ENCODE measurements at regions not wholly inside any gene's neighbourhood (a gene's known extent, or its start where the extent isn't known, plus 50 kb on each side); places are given as distances from the start of the nearest gene placed in this dataset.
"Not testable (repeated sequence)": the region's sequence is repeated elsewhere in the genome, so short reads cannot be mapped to it uniquely, and the experiment has no call there.

- Mint-ChIP-seq H3K9me3 (no peaks in the 10 kb centered on the region), H3K27ac (no peak overlapping the region), H3K27me3 (no peaks in the 10 kb centered on the region), H3K4me3 (no peak overlapping the region), H3K36me3 (ENCODE audit: low read depth) (no peaks in the 10 kb centered on the region), H3K4me1 (no peaks in the 10 kb centered on the region)
- intact Hi-C loops (cut with micrococcal nuclease), result no loop called here
- DNase-seq, result no peak
Measured at GRCh38 chr9:22815246-22815645, 368.6 kb downstream of the DMRTA1 start.

GRCh38 chr9:22817181-22817580 lies 370.6 kb downstream of the DMRTA1 start:
- Mint-ChIP-seq H3K27ac (no peak overlapping the region), H3K4me3 (no peak overlapping the region), H3K4me1 (no peaks in the 10 kb centered on the region), H3K9me3 (peaks cover 7% of the 10 kb centered on the region), H3K27me3 (no peaks in the 10 kb centered on the region), H3K36me3 (ENCODE audit: low read depth) (no peaks in the 10 kb centered on the region)
- no peak for DNase-seq
- intact Hi-C loops (cut with micrococcal nuclease), result no loop called here

DNA sequence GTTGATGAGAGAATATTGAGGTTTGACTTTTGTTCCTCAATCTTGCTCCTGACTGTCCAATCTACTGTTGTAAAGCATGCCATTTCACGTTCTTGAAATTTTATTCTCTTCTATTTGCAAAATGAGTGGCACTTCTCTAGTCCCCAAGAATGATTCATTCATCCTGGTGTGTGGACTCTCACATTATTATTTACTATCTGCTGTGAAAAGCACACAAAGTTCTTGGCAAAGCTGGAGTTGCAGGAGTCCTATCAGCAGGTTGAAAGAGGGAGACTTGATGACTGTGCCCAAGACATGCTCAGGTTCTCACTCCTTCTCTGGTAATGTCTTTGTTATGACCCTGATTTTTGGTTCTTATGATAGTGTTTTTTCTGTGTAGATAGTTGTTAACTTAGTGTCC lies 382.6 kb downstream of the DMRTA1 start:
- H3K36me3 Mint-ChIP-seq (ENCODE audit: low read depth), result no peaks in the 10 kb centered on the region
- peaks cover 4% of the 10 kb centered on the region for H3K9me3 Mint-ChIP-seq
- H3K4me3 Mint-ChIP-seq, result no peak overlapping the region
- no peaks in the 10 kb centered on the region for H3K27me3 Mint-ChIP-seq
- DNase-seq, result no peak
- H3K27ac Mint-ChIP-seq, result no peak overlapping the region
- no peaks in the 10 kb centered on the region for H3K4me1 Mint-ChIP-seq
- intact Hi-C loops (cut with micrococcal nuclease), result no loop called here

- no peaks in the 10 kb centered on the region for H3K36me3 Mint-ChIP-seq (ENCODE audit: low read depth)
- H3K4me3 Mint-ChIP-seq, result no peak overlapping the region
- DNase-seq, result no peak
- H3K4me1 Mint-ChIP-seq, result no peaks in the 10 kb centered on the region
- no peaks in the 10 kb centered on the region for H3K9me3 Mint-ChIP-seq
- no peaks in the 10 kb centered on the region for H3K27me3 Mint-ChIP-seq
- no peak overlapping the region for H3K27ac Mint-ChIP-seq
- intact Hi-C loops (cut with micrococcal nuclease), result no loop called here
Measured at GRCh38 chr9:22838266-22838665, 391.6 kb downstream of the DMRTA1 start.

GRCh38 chr9:22840641-22841040 lies 394.0 kb downstream of the DMRTA1 start:
- no peaks in the 10 kb centered on the region for H3K27me3 Mint-ChIP-seq
- H3K4me3 Mint-ChIP-seq, result no peak overlapping the region
- intact Hi-C loops (cut with micrococcal nuclease), result no loop called here
- H3K9me3 Mint-ChIP-seq, result peaks cover 4% of the 10 kb centered on the region
- H3K27ac Mint-ChIP-seq, result no peak overlapping the region
- H3K4me1 Mint-ChIP-seq, result no peaks in the 10 kb centered on the region
- DNase-seq, result no peak
- H3K36me3 Mint-ChIP-seq (ENCODE audit: low read depth), result no peaks in the 10 kb centered on the region

DNA sequence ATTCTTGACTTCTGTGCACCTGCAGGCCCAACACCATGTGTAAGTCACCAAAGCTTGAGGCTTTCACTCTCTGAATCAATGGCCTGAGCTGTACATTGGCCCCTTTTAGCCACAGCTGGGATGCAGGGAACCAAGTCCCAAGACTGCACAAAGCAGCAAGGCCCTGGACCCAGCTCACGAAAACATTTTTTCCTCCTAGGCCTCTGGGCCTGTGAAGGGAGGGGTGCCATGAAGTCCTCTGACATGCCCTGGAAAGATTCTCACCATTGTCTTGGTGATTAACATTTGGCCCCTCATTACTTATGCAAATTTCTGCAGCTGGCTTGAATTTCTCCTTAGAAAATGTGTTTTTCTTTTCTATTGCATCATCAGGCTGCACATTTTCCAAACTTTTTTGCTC lies 398.6 kb downstream of the DMRTA1 start:
- H3K9me3 Mint-ChIP-seq, result peaks cover 18% of the 10 kb centered on the region
- H3K4me3 Mint-ChIP-seq; H3K4me1 Mint-ChIP-seq; intact Hi-C loops (cut with micrococcal nuclease); H3K36me3 Mint-ChIP-seq (ENCODE audit: low read depth); H3K27ac Mint-ChIP-seq; DNase-seq; H3K27me3 Mint-ChIP-seq: not testable (repeated sequence)

DNA sequence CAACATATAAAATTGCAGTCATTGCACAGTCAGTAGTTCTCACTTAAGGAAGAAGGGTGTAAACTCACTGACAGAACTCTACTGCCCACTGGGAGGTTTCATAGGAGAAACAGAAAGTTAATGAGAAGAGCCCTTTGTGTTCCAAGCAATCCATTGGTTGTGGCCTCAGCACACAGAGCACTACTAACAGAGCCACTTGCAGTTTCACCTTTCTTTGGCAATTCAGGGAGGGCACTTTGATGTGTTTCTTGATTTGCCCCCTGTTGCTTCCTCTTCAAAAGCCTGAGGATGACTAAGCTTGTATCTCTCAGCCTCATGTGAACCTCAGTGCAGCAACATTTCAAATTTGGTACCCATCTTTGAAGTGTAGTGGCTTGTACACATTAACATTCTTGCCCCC lies 409.4 kb downstream of the DMRTA1 start:
- Mint-ChIP-seq H3K36me3 (ENCODE audit: low read depth) (no peaks in the 10 kb centered on the region), H3K4me3 (no peak overlapping the region), H3K27ac (no peak overlapping the region), H3K4me1 (no peaks in the 10 kb centered on the region), H3K27me3 (no peaks in the 10 kb centered on the region), H3K9me3 (no peaks in the 10 kb centered on the region)
- no peak for DNase-seq
- intact Hi-C loops (cut with micrococcal nuclease), result no loop called here

- no peak overlapping the region for H3K4me3 Mint-ChIP-seq
- H3K4me1 Mint-ChIP-seq, result no peaks in the 10 kb centered on the region
- intact Hi-C loops (cut with micrococcal nuclease), result no loop called here
- no peaks in the 10 kb centered on the region for H3K27me3 Mint-ChIP-seq
- H3K9me3 Mint-ChIP-seq, result peaks cover 6% of the 10 kb centered on the region
- DNase-seq, result no peak
- H3K36me3 Mint-ChIP-seq (ENCODE audit: low read depth), result no peaks in the 10 kb centered on the region
- H3K27ac Mint-ChIP-seq, result no peak overlapping the region
Measured at GRCh38 chr9:22857316-22857715, 410.7 kb downstream of the DMRTA1 start.

GRCh38 chr9:22863106-22863505 lies 416.5 kb downstream of the DMRTA1 start:
- Mint-ChIP-seq H3K4me3 (no peak overlapping the region), H3K4me1 (no peaks in the 10 kb centered on the region), H3K27me3 (no peaks in the 10 kb centered on the region), H3K9me3 (peaks cover 11% of the 10 kb centered on the region), H3K36me3 (ENCODE audit: low read depth) (no peaks in the 10 kb centered on the region), H3K27ac (no peak overlapping the region)
- no peak for DNase-seq
- intact Hi-C loops (cut with micrococcal nuclease), result no loop called here

DNA sequence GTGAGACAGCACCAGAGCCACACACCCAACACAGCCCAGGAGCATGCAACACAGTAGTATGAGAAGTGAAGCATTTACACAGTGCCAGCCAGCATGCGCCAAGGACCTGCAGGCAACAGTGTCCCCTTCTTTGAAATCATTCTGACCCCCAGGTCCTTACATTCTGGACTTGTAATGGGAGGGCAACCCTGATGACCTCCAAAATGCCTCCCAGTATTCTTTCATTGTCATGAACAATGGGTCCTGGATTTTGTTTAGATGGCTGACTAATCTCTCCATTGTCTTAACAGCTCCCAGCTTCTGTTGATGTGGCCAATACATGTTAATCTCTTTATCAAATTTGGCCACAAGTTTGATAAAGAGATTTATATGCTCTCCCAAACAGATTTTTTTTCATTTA lies 417.1 kb downstream of the DMRTA1 start:
- no peak overlapping the region for H3K27ac Mint-ChIP-seq
- intact Hi-C loops (cut with micrococcal nuclease), result no loop called here
- peaks cover 11% of the 10 kb centered on the region for H3K9me3 Mint-ChIP-seq

DNA sequence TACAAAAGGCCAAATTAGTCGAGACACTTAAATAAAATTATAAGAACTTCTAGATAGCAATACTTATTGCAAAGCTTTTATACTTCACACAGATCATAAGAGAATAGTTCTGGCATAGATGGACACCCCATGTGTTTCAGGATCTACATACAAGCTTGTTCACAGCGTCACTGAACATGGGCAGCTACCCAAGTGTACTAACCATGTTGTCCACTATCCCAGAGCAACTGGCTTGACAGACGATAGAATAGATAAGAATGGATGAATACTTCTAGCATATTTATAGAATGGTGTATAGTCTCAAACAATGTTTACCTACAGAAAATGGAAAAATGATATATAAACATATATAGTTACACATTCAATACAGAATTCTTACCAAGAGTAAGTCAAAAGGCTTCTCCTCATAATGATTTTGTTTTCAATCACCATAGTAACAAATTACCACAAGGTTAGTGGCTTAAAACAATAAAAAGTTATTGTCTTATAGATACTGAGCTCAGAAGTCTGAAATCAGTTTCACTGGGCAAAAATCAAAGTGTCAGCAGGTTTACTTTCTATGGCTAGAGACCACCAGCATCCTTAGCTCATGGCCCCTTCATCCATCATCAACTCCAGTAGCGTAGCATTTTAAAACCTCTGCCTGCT lies 446.7 kb downstream of the DMRTA1 start:
- DNase-seq, result no peak
- Mint-ChIP-seq H3K27ac (no peak overlapping the region), H3K27me3 (no peaks in the 10 kb centered on the region), H3K9me3 (no peaks in the 10 kb centered on the region), H3K4me3 (no peak overlapping the region), H3K36me3 (ENCODE audit: low read depth) (no peaks in the 10 kb centered on the region), H3K4me1 (no peaks in the 10 kb centered on the region)
- intact Hi-C loops (cut with micrococcal nuclease), result no loop called here

More for the DNA sequence above, 417.1 kb downstream of the DMRTA1 start:
- Mint-ChIP-seq H3K4me1 (no peaks in the 10 kb centered on the region), H3K4me3 (no peak overlapping the region), H3K27me3 (no peaks in the 10 kb centered on the region), H3K36me3 (ENCODE audit: low read depth) (no peaks in the 10 kb centered on the region)
- no peak for DNase-seq

DNA sequence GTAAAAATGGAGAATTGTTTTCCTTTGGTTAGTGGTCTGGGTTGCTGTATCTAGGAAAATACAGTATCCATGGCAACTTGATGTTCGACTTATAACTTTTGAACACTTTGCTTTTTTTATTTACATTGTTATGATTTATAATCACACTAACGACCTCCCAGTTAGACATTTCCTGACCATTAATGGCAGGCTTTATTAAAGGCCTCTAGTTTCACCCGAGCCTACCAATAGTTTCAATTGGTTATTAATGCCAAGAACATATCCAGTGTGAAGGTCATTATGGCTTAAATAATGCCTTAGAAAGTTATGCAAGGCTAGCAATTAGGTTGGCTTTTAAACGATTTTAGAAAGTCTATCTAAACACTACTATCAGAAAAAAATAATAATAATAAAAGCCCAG lies 452.0 kb downstream of the DMRTA1 start:
- no peak overlapping the region for H3K27ac Mint-ChIP-seq
- no peak overlapping the region for H3K4me3 Mint-ChIP-seq

DNA sequence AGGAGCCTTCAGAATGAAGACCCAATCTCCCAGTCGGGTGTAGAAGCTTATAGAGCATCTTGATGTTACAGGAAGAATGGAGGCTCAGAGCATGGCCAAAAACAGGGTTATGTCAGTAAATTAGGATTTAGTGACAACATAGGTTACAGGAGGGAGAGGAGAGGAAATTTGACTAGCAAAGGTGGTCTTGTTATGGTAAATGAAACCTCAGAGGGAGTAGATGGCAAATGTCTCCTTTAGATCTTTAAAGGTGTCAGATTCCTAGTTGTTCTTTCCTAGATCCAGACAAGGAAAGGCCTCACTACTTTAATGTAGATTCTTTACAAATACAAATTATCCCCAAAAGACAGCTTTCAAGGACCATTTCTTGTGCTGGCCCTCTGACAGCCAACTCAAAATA lies 465.0 kb downstream of the DMRTA1 start:
- intact Hi-C loops (cut with micrococcal nuclease), result no loop called here
- Mint-ChIP-seq H3K36me3 (ENCODE audit: low read depth) (no peaks in the 10 kb centered on the region), H3K27ac (no peak overlapping the region)

More for the DNA sequence above, 452.0 kb downstream of the DMRTA1 start:
- Mint-ChIP-seq H3K27me3 (no peaks in the 10 kb centered on the region), H3K9me3 (no peaks in the 10 kb centered on the region), H3K36me3 (ENCODE audit: low read depth) (no peaks in the 10 kb centered on the region), H3K4me1 (no peaks in the 10 kb centered on the region)
- intact Hi-C loops (cut with micrococcal nuclease), result no loop called here
- no peak for DNase-seq

GRCh38 chr9:22913026-22913425 lies 466.4 kb downstream of the DMRTA1 start:
- Mint-ChIP-seq H3K27ac (no peak overlapping the region), H3K36me3 (ENCODE audit: low read depth) (no peaks in the 10 kb centered on the region), H3K27me3 (no peaks in the 10 kb centered on the region), H3K4me3 (no peak overlapping the region), H3K9me3 (no peaks in the 10 kb centered on the region), H3K4me1 (no peaks in the 10 kb centered on the region)
- no peak for DNase-seq
- intact Hi-C loops (cut with micrococcal nuclease), result no loop called here

More for the DNA sequence above, 465.0 kb downstream of the DMRTA1 start:
- H3K27me3 Mint-ChIP-seq, result no peaks in the 10 kb centered on the region
- no peaks in the 10 kb centered on the region for H3K9me3 Mint-ChIP-seq
- no peak overlapping the region for H3K4me3 Mint-ChIP-seq
- DNase-seq, result no peak
- no peaks in the 10 kb centered on the region for H3K4me1 Mint-ChIP-seq

DNA sequence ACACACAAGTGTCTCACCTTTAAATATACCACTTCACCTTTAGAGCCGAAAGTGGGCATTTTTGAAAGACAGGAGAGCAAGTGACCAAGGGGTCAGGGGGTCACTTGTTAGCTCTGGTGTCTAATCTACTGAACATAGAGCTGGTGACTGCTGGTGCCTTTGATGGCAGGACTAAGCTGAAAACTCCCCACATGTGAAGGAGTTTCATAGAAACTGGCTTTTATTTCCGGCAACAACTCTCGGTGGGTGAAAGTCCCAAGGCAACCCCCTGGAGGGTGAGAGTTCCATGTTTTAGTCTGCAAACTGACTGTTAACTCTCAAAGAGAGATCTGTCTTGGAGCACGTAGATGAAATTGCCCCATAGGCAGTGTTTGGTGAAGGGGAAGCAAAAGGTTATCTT lies 466.9 kb downstream of the DMRTA1 start:
- Mint-ChIP-seq H3K9me3 (no peaks in the 10 kb centered on the region), H3K36me3 (ENCODE audit: low read depth) (no peaks in the 10 kb centered on the region), H3K4me1 (no peaks in the 10 kb centered on the region), H3K27ac (no peak overlapping the region), H3K4me3 (no peak overlapping the region), H3K27me3 (no peaks in the 10 kb centered on the region)
- intact Hi-C loops (cut with micrococcal nuclease), result no loop called here
- no peak for DNase-seq
